Amniotic stem cell (primary cell): ENCODE measurements at regions not wholly inside any gene's neighbourhood (a gene's known extent, or its start where the extent isn't known, plus 50 kb on each side); places are given as distances from the start of the nearest gene placed in this dataset.
"Not testable (repeated sequence)": the region's sequence is repeated elsewhere in the genome, so short reads cannot be mapped to it uniquely, and the experiment has no call there.

Source experiments
- DNase-seq: peaks from one replicate; lab custom pipeline; 2025; lab: John Stamatoyannopoulos, UW

DNA sequence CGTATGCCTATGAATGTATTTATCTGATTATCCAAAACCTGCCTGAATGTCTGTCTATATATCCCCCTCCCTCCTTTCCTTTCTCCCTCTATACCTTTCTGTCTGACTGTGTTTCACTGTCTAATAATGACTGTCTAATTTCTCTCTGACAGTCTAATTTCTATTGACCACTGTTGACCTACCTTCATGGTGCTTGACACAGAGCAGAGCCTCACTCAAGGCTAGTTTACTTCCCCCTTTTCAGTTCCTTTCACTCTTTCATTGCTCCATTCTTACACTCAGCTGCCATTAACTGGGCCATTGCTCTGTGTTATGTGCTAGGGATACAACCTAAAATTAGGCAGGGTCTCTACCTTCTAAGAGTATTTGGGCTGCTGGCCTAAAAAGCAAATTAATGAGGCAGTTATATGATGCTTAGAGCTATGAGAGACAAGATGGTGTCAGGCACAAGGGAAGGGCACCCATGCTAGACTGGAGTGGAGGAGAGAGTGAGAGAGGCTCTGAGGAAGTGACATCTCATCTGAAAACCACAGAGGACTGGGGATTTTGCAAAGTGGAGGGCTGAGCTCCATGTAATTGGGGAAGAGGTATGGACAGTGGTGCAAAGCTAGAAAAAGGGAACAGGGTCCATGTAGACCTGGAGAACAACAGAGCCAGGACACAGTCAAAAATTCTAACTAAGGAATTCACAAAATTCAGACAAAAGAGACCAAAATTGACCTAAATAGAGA is 348.6 kb upstream of the CHRNA7 start:
- not testable (repeated sequence) for DNase-seq

DNA sequence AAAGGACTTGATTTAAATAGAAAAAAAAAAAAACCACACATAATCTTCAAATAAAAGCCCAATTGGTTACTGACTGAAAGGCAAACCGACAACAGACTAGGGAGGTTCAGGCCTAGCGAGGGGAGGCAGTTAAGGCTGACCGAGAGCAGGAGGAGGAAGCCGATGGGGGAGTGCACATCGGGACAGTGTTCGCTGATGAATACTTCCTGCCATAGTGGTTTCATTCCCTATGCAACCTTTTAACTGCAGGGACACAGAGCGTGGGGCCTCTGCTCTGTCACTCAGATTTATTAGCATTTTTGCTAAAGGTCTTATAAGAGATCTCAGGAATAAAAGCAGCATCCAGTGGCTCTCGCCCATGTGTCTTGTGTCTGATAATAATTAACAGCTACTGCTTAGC is 343.2 kb upstream of the CHRNA7 start:
- not testable (repeated sequence) for DNase-seq

DNA sequence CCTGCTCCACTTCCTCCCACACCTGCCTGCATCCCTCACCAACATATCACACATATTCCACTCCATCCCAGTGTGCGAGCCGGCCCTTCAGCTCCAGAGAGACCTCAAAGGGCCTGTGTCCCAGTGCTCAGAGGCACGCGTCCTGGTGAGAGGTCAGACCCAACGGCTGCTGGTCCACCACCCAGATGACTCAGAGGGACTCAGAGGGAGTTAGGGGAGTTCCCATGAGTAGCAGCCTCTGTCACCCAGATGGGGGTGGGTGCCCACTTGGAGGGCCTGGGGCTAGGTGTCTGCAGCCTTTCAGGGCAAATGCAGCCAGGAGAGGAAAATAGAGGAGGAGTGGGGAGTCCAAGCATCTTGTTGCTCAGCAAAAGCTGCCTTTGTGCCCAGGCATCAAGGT is 333.8 kb upstream of the CHRNA7 start:
- not testable (repeated sequence) for DNase-seq

DNA sequence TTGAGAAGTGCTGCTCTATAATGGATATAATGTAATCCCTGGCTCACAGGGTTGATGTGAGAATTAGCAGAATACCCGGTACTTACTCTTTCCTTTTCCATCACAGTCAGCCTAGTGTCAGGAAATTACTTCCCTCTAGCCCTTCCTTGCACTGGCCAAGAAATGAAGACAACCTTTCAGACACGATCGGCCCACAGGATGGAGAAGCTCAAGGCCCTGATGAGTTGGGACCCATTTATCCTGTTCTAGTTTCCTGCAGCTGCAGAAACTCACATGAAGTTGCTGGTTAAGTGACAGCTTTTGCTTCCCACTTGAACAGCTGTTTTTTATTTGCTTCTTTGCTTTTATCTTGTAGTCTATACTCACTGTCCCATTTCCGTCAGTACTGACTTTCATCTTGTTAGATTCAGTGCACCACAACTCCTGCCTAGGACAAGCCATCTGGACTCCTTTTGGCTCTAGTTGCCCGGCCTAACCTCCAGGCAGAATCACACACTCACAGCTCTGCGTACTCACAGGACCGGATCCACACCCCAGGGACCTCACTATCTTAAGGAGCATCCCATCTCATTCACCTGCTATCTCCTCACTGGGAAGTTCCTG is 325.1 kb upstream of the CHRNA7 start:
- not testable (repeated sequence) for DNase-seq

DNA sequence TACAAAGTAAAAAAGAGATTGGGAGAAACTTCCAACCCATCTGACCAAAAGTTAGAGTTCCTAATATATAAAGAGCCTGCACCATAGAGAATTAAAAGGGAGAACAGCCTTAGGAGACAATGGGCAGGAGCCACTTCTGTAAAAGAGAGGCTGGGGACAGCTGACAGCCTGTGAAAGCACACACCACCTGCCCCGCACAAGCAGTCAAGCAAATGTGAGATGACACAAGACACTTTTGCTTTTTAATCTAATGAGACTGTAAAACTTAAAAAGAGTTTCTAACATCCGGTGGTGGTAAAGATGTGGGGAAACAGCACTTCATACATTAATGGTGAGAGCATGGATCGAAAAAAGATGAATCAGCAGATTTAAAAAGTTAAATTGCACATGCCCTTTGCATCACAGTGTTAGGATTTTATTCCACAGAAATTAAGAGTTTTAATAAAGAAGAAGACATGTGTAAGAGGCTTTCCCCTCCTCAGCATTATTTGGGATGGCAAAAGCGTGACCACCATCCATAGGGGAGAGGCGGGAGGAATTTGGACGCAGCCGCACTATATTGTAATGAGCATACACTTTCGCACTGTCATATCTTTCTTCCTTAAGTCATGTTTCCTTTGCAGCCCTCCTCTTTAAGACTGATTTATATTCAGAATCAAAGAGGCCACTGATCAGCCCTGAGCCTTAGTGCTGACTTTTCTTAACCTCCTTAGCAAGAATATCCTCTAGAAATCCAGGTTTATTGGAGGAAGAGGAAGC is 322.2 kb upstream of the CHRNA7 start:
- not testable (repeated sequence) for DNase-seq

DNA sequence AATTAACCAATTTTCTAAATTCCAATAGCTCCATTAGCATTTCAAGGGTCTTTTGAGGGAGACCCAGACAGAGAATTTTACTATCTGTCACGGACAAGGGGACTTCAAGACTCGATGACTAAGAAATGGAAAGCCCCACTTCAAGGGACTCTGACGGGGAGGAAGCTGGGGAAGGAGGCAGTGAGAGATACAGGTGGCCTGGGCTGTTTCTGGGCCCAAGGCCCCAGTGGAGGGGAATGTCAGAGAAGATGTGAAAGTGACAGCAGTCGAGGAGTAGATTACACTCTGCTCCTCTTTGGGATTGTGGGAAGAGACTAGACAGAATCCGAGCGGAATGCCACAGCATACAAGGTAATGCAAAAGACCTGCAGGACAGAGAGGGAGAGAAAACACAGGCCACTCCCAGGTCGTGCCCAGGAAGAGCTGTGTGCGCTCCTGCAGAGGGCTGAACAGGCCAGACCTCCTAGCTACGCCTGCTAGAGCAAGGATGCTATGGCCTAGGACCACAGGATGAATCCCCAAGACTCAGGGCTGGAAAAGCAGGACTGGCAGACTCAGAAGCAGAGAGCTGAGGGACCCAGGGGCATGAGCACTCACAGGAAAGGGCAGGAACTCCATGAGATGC is 321.5 kb upstream of the CHRNA7 start:
- DNase-seq = not testable (repeated sequence)

DNA sequence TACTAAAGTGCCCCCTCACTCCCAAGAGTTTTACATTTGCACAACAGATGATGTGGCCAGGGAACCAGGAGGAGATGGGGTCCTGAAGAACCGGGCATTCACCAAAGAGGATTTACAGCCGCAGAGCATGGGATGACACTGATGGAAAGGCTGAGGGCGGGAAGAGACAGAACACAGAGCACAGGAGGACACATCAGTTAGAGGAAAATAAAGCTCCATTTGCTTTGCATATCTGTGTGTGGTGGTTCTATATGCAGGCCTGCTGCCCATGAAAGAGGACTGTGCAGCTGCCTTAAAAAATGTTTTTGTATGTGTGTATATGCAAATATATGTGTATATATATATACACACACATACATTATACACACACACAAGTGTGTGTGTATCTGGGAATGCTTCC is 320.8 kb upstream of the CHRNA7 start:
- not testable (repeated sequence) for DNase-seq

DNA sequence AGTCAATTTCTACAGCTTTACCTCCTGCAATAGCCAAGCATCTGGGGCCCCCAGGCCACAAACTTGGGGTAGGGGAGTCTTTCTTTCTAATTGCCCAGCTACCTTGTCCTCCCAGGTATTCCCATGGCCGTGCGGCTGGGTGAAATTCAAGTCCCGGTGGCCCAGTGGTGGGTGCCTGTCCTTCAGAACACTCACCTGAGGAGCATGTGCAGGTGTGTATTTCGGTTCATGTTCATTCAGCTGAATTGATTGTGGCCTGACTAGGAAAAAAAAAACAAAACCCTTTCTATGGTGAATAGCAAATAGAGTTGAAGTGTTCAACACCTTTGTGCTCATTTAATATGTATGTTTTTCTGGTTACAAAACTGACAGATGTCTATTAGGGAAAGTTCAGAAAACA is 319.5 kb upstream of the CHRNA7 start:
- DNase-seq = not testable (repeated sequence)

DNA sequence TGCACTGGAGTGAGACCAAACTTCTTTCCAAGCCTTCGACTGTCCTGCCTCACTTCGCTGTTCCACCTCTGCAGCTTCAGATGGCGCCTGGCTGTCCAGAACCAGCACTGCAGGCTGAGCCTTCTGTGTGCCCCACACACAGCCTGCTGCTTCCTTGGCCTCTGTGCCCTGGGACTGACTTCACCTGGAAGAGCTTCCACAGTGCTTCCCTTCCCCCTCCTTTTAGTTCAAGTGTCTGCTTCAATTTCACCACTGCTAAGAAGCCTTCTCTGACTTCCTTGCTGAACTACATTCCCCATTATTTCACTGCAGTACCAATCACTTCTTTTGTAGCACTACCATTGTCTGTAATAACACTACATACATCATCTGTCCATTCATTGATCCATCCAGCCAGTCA is 315.1 kb upstream of the CHRNA7 start:
- not testable (repeated sequence) for DNase-seq

DNA sequence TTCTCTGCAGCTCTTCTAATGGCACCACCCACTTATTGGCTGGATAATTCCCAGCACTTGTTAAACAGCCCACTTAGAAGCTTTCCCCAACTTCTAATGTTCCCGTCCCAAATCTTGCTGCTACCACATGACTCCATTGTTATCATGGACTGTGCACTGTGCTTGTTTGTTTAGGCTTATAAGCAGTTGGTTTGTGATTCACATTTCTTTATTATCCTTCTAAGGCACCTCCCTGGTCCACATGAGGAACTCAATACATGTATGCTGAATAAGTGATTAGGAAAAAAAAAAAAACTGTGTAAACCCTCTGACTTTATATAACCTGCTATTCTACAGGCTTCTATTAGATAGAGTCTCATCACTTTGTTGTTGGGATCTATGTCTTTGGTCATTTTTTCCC is 311.7 kb upstream of the CHRNA7 start:
- DNase-seq = not testable (repeated sequence)

DNA sequence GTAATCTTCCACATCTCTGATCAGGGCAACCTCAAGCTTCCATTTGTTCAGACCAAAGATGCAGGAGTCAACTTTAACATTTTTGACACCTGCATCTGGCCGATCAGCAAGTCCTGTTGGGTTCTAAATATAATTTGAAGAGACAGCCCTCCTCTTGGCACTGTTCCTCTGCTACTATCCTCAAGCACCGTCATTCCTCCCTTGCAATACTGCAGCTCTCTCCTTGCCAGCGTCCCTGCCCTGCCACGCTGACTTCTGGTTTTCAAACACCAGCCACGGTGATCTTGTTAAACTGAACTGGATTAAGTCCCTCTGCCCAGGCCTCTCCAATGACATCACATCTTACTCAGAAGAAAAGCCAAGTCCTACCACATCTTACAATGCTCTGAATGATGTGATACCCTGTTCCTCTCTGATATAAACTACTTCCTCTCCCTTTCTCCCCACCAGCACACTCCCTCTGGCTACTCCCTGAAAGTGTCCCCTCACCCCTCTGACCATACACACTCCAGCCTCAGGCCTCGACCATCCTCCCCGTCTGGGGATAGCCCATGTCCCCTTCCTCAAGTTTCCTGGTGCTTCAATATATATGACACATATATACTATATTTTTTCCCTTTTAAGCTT is 310.8 kb upstream of the CHRNA7 start:
- not testable (repeated sequence) for DNase-seq

DNA sequence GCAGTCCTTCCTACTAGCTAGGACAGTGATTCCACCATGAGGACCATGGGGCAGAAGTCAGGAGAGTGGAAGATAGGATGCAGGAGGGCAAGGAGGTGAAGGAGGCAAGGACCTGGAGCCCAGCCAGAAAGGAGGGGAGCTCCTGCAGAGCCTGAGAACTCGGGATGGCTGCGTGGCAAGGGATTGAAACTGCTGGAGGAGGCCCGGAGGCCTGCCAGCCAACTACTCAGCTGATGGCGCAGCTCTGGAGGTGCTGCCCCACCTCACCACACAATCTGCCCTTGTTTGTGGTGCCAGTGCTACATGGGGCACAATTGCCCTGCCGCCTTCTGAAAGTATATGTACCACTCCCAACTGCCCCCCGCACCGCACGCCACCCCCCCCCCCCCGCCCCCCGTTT is 307.3 kb upstream of the CHRNA7 start:
- not testable (repeated sequence) for DNase-seq

DNA sequence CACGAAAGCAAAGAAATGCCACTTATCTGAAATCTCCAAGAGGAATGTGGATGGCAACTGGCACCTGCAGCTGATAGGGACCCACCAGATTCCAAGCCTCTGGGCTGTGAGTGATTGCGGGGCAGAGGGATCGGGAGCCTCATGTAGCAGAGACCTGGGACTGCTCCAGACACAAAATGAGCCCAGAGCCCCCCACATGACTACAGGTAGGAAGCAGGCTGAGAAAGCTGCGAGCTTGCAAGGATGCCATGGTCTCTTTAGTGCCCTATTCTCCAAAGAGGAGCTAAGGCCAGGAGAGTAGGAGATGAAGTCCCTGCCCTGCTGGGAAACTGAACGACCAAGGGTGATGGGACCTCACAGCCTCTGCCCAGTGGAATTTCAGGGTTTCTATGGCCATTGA is 305.4 kb upstream of the CHRNA7 start:
- not testable (repeated sequence) for DNase-seq

DNA sequence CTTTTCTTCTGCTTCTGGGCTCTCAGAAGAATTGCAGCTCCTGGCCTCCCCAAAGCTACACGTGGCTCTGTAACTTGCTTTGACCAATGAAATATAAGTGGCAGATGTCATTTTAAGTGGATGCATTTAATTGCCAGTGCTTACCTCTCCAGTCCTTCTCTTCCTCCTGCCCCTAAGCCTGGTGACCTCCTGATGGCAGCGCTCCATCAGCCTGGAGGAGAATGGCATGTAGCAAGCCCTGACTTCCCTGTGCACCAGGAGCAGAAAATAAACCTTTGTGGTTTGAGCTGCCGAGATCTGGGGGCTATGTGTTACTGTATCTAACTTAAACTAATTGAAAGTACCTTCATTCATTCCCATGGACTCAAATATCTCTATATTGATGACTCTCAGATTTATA is 304.7 kb upstream of the CHRNA7 start:
- DNase-seq = not testable (repeated sequence)

DNA sequence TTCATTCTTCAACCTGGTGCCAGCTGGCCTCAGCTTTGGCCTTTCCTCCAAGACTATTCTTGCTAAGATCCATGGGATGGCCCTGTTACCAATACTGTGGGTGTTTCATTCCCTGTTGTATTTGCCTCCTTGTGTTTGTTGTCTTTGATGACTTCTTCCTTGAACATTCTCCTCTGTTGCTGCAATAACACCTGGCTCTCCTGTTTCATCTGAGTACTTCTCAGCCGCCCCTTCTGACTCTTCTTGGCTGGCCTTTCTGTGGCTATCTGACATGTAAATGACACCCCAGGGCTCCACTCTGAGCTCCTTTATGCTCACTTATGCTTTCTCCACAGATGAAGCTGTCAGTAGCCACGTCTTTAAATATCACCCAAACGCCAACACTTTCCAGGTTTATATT is 302.7 kb upstream of the CHRNA7 start:
- DNase-seq = no peak

DNA sequence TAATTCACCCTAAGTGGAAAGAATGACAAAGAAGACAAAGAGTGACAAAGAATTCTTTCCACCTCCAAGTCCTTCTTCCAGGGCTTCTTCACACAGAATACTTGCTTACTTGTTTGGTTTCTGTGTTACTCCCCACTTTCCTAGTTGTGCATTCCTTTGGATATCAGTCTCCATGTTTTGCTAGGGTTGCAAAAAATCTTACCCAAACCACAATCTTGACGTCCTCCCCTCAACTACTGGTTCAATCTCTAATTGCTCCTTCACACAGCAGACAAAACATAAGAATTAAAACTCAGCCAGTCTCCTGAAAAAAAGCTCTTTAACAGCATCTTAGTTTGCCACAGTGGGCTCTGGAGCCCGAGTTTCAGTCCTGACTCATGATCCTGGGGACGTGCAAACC is 297.6 kb upstream of the CHRNA7 start:
- no peak for DNase-seq

DNA sequence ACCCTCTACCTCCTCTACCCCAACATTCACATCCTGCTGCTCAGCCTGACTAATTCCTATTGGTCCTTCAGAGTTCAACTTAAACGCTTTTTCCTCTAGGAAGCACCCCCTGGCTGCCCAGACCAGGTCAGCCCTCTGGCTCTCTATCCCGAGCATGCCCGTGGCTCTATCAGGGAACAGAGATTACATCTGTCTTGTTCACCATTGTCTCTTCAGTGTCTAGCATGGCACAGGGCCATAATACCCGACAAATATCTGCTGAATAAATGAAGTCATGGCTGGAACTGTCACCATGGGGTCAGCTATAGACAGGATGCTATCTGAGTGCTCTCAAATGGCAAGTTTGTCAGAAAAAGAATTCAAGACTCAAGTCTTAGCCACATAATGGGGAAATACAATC is 296.9 kb upstream of the CHRNA7 start:
- no peak for DNase-seq

DNA sequence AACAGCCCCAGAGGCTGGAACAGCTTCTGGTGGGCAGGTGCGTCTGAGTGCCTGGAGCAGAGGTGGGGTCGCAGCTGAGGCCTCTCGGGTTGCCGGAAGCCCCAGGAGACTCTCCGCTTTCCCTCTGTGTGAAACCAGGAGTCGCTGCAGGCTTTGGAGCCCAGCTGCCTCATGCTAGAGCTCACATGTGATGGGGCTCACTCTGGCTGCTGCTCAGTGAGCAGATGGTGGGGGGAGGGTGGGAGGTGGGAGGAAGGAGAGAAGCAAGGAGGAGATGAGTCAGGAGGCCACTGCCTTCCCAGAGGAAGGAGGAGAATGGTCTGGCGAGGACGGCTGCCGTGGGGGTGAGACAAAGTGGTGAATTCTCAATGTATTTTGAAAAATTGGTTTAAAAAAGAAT is 290.1 kb upstream of the CHRNA7 start:
- DNase-seq = no peak

DNA sequence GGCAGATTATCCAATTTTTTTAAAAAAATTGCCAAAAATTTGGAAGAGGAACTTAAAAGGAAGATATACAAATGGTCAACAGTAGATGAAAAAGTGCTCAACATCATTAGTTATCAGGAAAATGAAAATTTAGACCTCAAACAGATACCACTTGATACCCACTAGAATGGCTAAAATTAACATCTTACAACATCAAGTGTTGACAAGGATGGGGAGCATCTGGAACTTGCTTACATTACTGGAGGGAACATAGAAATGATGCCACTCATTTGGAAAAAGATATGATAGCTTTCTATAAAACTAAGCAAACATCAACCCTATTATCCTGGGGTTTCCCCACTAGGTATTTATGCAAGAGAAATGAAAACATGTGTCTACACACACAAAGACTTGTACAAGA is 284.5 kb upstream of the CHRNA7 start:
- no peak for DNase-seq

DNA sequence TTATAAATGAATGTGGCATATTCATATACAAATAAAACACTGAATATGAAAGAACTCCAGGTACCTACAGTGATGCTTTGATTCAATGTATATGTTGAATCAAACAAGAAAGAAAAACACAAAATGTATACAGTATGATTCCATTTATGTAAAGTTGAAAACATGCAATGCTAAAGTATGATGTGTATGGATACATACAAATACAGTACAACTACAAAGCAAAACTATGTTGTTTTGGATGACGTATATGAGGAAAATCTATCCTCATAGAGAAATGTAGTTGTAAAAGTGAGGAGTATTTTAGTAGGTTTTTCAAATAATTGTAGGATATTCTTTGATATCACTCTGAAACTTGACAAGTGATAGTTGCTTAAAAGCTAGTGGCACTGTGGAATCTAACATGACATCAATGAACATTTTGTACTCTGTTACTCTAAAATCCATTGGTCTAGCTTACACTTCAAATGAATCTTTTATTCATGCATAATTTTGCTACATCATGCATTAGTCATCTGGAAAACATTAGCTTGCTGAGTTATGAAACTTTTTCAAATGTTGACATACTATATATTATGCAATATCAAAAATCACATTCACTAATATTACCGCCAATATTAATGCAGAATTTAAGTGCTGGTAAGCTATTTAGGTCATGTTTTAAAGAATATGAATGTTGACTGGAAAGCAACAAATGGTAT is 278.1 kb upstream of the CHRNA7 start:
- DNase-seq = no peak

DNA sequence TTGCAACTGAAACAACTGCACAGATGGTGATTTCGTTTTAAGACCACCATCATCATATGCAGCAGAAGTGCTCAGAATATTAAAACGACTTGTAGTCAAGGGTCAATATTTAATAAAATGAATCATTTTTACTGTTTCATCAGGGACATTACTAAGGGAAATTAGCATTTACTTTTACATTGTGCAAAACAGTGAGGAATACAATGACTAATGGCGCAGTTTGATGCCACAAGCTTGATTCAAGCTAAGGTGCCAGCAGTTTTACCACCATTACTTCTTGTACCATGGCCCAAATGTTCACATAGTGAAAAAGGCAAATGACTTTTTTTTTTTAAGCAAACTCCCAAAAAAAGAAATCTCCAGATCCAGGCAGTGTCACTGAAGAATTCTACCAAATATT is 277.4 kb upstream of the CHRNA7 start:
- DNase-seq = no peak

DNA sequence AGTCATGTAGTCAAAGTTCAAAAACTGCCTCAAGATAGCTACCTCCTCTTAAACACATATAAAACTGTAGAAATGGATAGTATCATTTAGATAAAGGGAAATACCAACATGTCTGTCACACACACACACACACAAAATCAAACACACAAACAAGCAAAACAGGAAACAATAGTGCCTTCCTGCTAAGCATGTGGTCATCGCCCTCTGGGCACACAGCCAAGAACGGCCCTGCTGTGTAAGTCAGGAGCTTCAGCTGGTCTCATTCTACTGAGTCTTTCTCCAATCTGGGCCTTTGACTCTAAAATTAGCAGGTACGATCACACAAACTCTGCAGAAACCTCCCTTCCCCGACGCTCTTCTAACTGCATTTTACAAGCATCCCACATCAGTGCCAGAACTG is 272.2 kb upstream of the CHRNA7 start:
- DNase-seq = no peak
